Esophagus muscularis mucosa (tissue), 4 donors: ENCODE measurements at regions not wholly inside any gene's neighbourhood (a gene's known extent, or its start where the extent isn't known, plus 50 kb on each side); places are given as distances from the start of the nearest gene placed in this dataset.

ENCODE experiments used
- EP300 ChIP-seq: sonication (generic); formaldehyde crosslinking; IDR thresholded peaks from one replicate; pipeline ENCODE4 v1.6.1; 2017; ENCODE audit warnings: antibody characterized with exemption
- POLR2A ChIP-seq: fragments of 450-650 bp; IDR thresholded peaks from one replicate; pipeline ENCODE4 v1.6.1; 2017; ENCODE audit warnings: antibody characterized with exemption, moderate library complexity, mild to moderate bottlenecking, low read depth
- TF ChIP-seq, protein P1 (sequence below), 3 experiments: fragments of 200-600 bp in 2 of 3; fragments of 450-650 bp in 1 of 3; sonication (generic) in 2 of 3; IDR thresholded peaks; one replicate each; pipeline ENCODE4 v1.5.1; 2017 to 2019; ENCODE audit warnings: antibody characterized with exemption in 3 of 3, mild to moderate bottlenecking in 2 of 3, moderate library complexity in 1 of 3

DNA sequence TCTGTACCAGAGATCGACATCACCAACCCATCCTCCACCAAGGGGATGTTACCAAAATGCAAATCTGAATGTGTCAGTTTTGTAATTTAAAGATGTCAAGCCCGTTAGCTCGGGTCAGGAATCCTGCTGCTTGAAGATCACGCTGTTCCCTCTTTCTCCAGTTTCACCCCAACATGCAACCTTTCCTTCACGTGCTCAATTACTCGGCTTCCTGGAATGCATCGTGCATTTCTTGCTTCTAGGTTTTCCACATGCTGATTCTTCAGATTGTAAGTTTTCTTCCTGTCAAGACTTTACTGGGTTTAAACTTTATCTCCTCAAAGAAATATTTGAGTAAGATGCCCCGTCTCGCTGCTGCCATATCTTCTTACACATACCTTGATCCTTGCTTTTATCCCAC lies 209.5 kb upstream of the SNX2 start:
- TF ChIP-seq, protein P1, sequence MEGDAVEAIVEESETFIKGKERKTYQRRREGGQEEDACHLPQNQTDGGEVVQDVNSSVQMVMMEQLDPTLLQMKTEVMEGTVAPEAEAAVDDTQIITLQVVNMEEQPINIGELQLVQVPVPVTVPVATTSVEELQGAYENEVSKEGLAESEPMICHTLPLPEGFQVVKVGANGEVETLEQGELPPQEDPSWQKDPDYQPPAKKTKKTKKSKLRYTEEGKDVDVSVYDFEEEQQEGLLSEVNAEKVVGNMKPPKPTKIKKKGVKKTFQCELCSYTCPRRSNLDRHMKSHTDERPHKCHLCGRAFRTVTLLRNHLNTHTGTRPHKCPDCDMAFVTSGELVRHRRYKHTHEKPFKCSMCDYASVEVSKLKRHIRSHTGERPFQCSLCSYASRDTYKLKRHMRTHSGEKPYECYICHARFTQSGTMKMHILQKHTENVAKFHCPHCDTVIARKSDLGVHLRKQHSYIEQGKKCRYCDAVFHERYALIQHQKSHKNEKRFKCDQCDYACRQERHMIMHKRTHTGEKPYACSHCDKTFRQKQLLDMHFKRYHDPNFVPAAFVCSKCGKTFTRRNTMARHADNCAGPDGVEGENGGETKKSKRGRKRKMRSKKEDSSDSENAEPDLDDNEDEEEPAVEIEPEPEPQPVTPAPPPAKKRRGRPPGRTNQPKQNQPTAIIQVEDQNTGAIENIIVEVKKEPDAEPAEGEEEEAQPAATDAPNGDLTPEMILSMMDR (IDR thresholded peaks at IDR 0.05) = no peak
- TF ChIP-seq EP300 (no peak), POLR2A (no peak)
